ENCODE measurements at regions not wholly inside any gene's neighbourhood (a gene's known extent, or its start where the extent isn't known, plus 50 kb on each side); places are given as distances from the start of the nearest gene placed in this dataset.

GRCh38 chr12:28941248-28941647 lies 207.8 kb upstream of the FAR2 start:
- H3K4me1 ChIP-seq = peaks cover 0 to 4% (median 2%) of the 10 kb centered on the region in 4 donors
- no peak for DNase-seq
- H3K36me3 ChIP-seq = no peaks in the 10 kb centered on the region
- WGBS, 2 donors = 37 to 80% methylated on average over 2 of the region's 2 CpGs
- H3K27me3 ChIP-seq = no peaks in the 10 kb centered on the region
- H3K4me3 ChIP-seq = no peak overlapping the region
- intact Hi-C loops (cut with DNase I) = no loop called here
- H3K27ac ChIP-seq = no peak overlapping the region
- H3K9me3 ChIP-seq = no peaks in the 10 kb centered on the region
- TF ChIP-seq CTCF (IDR thresholded peaks at IDR 0.05) (no peak), EP300 (IDR thresholded peaks at IDR 0.05) (no peak), POLR2A (IDR thresholded peaks at IDR 0.05) (no peak), POLR2AphosphoS5 (IDR thresholded peaks at IDR 0.05) (no peak)

- WGBS, 2 donors = 76 to 87% methylated on average over 6 of the region's 6 CpGs
- H3K9me3 ChIP-seq = no peaks in the 10 kb centered on the region
- no peaks in the 10 kb centered on the region for H3K4me1 ChIP-seq
- H3K36me3 ChIP-seq = no peaks in the 10 kb centered on the region
- H3K27ac ChIP-seq = no peak overlapping the region
- intact Hi-C loops (cut with DNase I) = no loop called here
- H3K27me3 ChIP-seq = no peaks in the 10 kb centered on the region
- DNase-seq = no peak
- no peak overlapping the region for H3K4me3 ChIP-seq
- no peak for TF ChIP-seq EP300 (IDR thresholded peaks at IDR 0.05)
- TF ChIP-seq POLR2AphosphoS5 (IDR thresholded peaks at IDR 0.05) = no peak
- no peak for TF ChIP-seq POLR2A (IDR thresholded peaks at IDR 0.05)
- no peak for TF ChIP-seq CTCF (IDR thresholded peaks at IDR 0.05)
Measured at GRCh38 chr12:28946361-28946760, 202.7 kb upstream of the FAR2 start.

GRCh38 chr12:28948685-28949084 lies 200.4 kb upstream of the FAR2 start:
- WGBS, 2 donors = 93 to 95% methylated on average over 1 of the region's 1 CpG
- no peaks in the 10 kb centered on the region for H3K4me1 ChIP-seq
- H3K27me3 ChIP-seq = no peaks in the 10 kb centered on the region
- no peaks in the 10 kb centered on the region for H3K9me3 ChIP-seq
- no peak overlapping the region for H3K4me3 ChIP-seq
- H3K36me3 ChIP-seq = no peaks in the 10 kb centered on the region
- intact Hi-C loops (cut with DNase I) = no loop called here
- TF ChIP-seq POLR2AphosphoS5 (IDR thresholded peaks at IDR 0.05) (no peak), EP300 (IDR thresholded peaks at IDR 0.05) (no peak), POLR2A (IDR thresholded peaks at IDR 0.05) (no peak), CTCF (IDR thresholded peaks at IDR 0.05) (no peak)
- no peak overlapping the region for H3K27ac ChIP-seq
- DNase-seq = no peak

- WGBS, 2 donors = 89 to 96% methylated on average over 1 of the region's 1 CpG
- no peak for DNase-seq
- intact Hi-C loops (cut with DNase I) = no loop called here
- no peak for TF ChIP-seq EP300 (IDR thresholded peaks at IDR 0.05)
- TF ChIP-seq POLR2AphosphoS5 (IDR thresholded peaks at IDR 0.05) = no peak
- TF ChIP-seq CTCF (IDR thresholded peaks at IDR 0.05) = no peak
- TF ChIP-seq POLR2A (IDR thresholded peaks at IDR 0.05) = no peak
- no peaks in the 10 kb centered on the region for H3K9me3 ChIP-seq
- H3K36me3 ChIP-seq = no peaks in the 10 kb centered on the region
- H3K27ac ChIP-seq = no peak overlapping the region
- H3K27me3 ChIP-seq = no peaks in the 10 kb centered on the region
- H3K4me3 ChIP-seq = no peak overlapping the region
- H3K4me1 ChIP-seq = no peaks in the 10 kb centered on the region
Measured at GRCh38 chr12:28949184-28949583, 199.9 kb upstream of the FAR2 start.

GRCh38 chr12:28950049-28950448 lies 199.0 kb upstream of the FAR2 start:
- Histone ChIP-seq H3K4me1 (no peaks in the 10 kb centered on the region), H3K36me3 (no peaks in the 10 kb centered on the region), H3K4me3 (no peak overlapping the region), H3K9me3 (no peaks in the 10 kb centered on the region), H3K27me3 (no peaks in the 10 kb centered on the region), H3K27ac (no peak overlapping the region)
- DNase-seq = no peak
- intact Hi-C loops (cut with DNase I) = no loop called here
- no peak for TF ChIP-seq CTCF (IDR thresholded peaks at IDR 0.05)
- TF ChIP-seq POLR2AphosphoS5 (IDR thresholded peaks at IDR 0.05) = no peak
- no peak for TF ChIP-seq EP300 (IDR thresholded peaks at IDR 0.05)
